Peyer's patch (tissue), 4 donors: ENCODE measurements at regions not wholly inside any gene's neighbourhood (a gene's known extent, or its start where the extent isn't known, plus 50 kb on each side); places are given as distances from the start of the nearest gene placed in this dataset.
"Not testable (repeated sequence)": the region's sequence is repeated elsewhere in the genome, so short reads cannot be mapped to it uniquely, and the experiment has no call there.

Experiments
- CTCF ChIP-seq, 6 experiments: fragments of 450-650 bp in 4 of 6; fragments of 200-600 bp in 2 of 6; sonication (generic) in 1 of 6; IDR thresholded peaks; one replicate each; pipeline ENCODE4 v1.5.1; 2017 to 2019; ENCODE audit warnings: antibody characterized with exemption in 6 of 6, mild to moderate bottlenecking in 3 of 6, moderate library complexity in 1 of 6
- POLR2A ChIP-seq, 2 donors: fragments of 450-650 bp; IDR thresholded peaks; one replicate each; pipeline ENCODE4 v1.5.1; 2017; ENCODE audit warnings: antibody characterized with exemption in 2 of 2, mild to moderate bottlenecking in 2 of 2, moderate library complexity in 2 of 2

- TF ChIP-seq CTCF, POLR2A (IDR thresholded peaks at IDR 0.05): not testable (repeated sequence)
These were observed 303.7 kb upstream of the SOX1 start for GRCh38 chr13:111763001-111763872.
